A673 (cell line): ENCODE measurements at regions not wholly inside any gene's neighbourhood (a gene's known extent, or its start where the extent isn't known, plus 50 kb on each side); places are given as distances from the start of the nearest gene placed in this dataset.

Source experiments
- BruUV-seq: library from RNA; stranded (reverse); fragments of 400-500 nt; replicated peaks from 2 replicates; lab custom pipeline; 2021; lab: Mats Ljungman, UMichigan
- CTCF ChIA-PET: fragments of 300-600 bp; sonication (Branson Sonifier 250); formaldehyde crosslinking; loops from one replicate; lab custom pipeline; 2022; ENCODE audit warnings: antibody characterized with exemption; lab: Charles Lee
- POLR2A ChIA-PET: fragments of 300-600 bp; sonication (Branson Sonifier 250); formaldehyde crosslinking; loops from one replicate; lab custom pipeline; 2022; ENCODE audit warnings: antibody characterized with exemption; ENCODE audit not compliant: low non-redundant PET; lab: Charles Lee
- DNase-seq: peaks from one replicate; pipeline ENCODE4 v3.0.0-alpha.2; 2015; ENCODE audit warnings: low spot score
- H3K27ac ChIP-seq: fragments of 200-600 bp; sonication (generic); 2 replicates; pipeline ENCODE4 v1.5.1; 2016; ENCODE audit warnings: mixed run types, low read depth, mild to moderate bottlenecking, mixed read lengths, antibody characterized with exemption, low read length; ENCODE audit not compliant: poor library complexity, severe bottlenecking
- H3K27me3 ChIP-seq: fragments of 200-600 bp; sonication (generic); replicated peaks from 2 replicates; pipeline ENCODE4 v1.6.1; 2017; ENCODE audit warnings: mixed run types, low read depth, mild to moderate bottlenecking, mixed read lengths, antibody characterized with exemption, low read length; ENCODE audit not compliant: insufficient read depth, poor library complexity
- H3K36me3 ChIP-seq: fragments of 200-600 bp; sonication (generic); 2 replicates; pipeline ENCODE4 v1.6.1; 2016; ENCODE audit warnings: mixed run types, mild to moderate bottlenecking, mixed read lengths, antibody characterized with exemption, low read length; ENCODE audit not compliant: insufficient read depth, poor library complexity, severe bottlenecking
- H3K4me1 ChIP-seq: fragments of 200-600 bp; sonication (generic); 2 replicates; pipeline ENCODE4 v1.6.1; 2017; ENCODE audit warnings: mixed run types, mild to moderate bottlenecking, mixed read lengths, antibody characterized with exemption, low read length; ENCODE audit not compliant: insufficient read depth, poor library complexity, severe bottlenecking
- H3K4me3 ChIP-seq: fragments of 200-600 bp; sonication (generic); 2 replicates; pipeline ENCODE4 v1.5.1; 2016; ENCODE audit warnings: low read depth, mixed run types, mild to moderate bottlenecking, mixed read lengths, low read length; ENCODE audit not compliant: poor library complexity, severe bottlenecking
- H3K9me3 ChIP-seq: fragments of 200-600 bp; sonication (generic); 2 replicates; pipeline ENCODE4 v1.6.1; 2016; ENCODE audit warnings: mixed run types, low read depth, mild to moderate bottlenecking, mixed read lengths, antibody characterized with exemption, low read length; ENCODE audit not compliant: poor library complexity, severe bottlenecking
- CTCF ChIP-seq: fragments of 300-800, 200-600 bp; sonication (generic); conservative IDR thresholded peaks from 2 replicates; pipeline ENCODE4 v1.5.1; 2017; ENCODE audit warnings: low read depth, mild to moderate bottlenecking, antibody characterized with exemption, low read length, moderate library complexity, mixed read lengths
- EZH2 ChIP-seq: fragments of 200-600 bp; sonication (generic); IDR thresholded peaks from 2 replicates; pipeline ENCODE4 v1.6.1; 2017; ENCODE audit warnings: borderline replicate concordance, low read depth, mild to moderate bottlenecking, mixed read lengths, antibody characterized with exemption, low read length; ENCODE audit not compliant: poor library complexity, severe bottlenecking
- intact Hi-C: fragments of 100-400 bp; cut with micrococcal nuclease; formaldehyde crosslinking; loops from one replicate; pipeline ENCODE4 v1.10.0; 2022; ENCODE audit not compliant: unreplicated experiment

GRCh38 chr10:55305285-55305684 is 504.3 kb upstream of the PCDH15 start:
- TF ChIP-seq EZH2 (no peak), CTCF (no peak)
- no TSS peak for BruUV-seq
- Histone ChIP-seq H3K4me1 (no peaks in the 10 kb centered on the region), H3K4me3 (no peak overlapping the region), H3K27ac (no peak overlapping the region), H3K36me3 (no peaks in the 10 kb centered on the region), H3K9me3 (peaks cover 6% of the 10 kb centered on the region), H3K27me3 (no peaks in the 10 kb centered on the region)
- intact Hi-C loops, result no loop called here
- ChIA-PET POLR2A (no interaction called here), CTCF (no interaction called here)
- DNase-seq, result no peak

- no peaks in the 10 kb centered on the region for H3K4me1 ChIP-seq
- no TSS peak for BruUV-seq
- intact Hi-C loops, result no loop called here
- no peaks in the 10 kb centered on the region for H3K27me3 ChIP-seq
- no peak overlapping the region for H3K4me3 ChIP-seq
- ChIA-PET POLR2A (no interaction called here), CTCF (no interaction called here)
- no peaks in the 10 kb centered on the region for H3K36me3 ChIP-seq
- peaks cover 13% of the 10 kb centered on the region for H3K9me3 ChIP-seq
- TF ChIP-seq EZH2, result no peak
- no peak for TF ChIP-seq CTCF
- no peak overlapping the region for H3K27ac ChIP-seq
- DNase-seq, result no peak
These were observed 486.3 kb upstream of the PCDH15 start for GRCh38 chr10:55287346-55287745.

- no peak overlapping the region for H3K27ac ChIP-seq
- TF ChIP-seq EZH2, result no peak
- TF ChIP-seq CTCF, result no peak
- no peaks in the 10 kb centered on the region for H3K36me3 ChIP-seq
- ChIA-PET CTCF (no interaction called here), POLR2A (no interaction called here)
- DNase-seq, result no peak
- H3K27me3 ChIP-seq, result no peaks in the 10 kb centered on the region
- H3K9me3 ChIP-seq, result peaks cover 14% of the 10 kb centered on the region
- no TSS peak for BruUV-seq
- intact Hi-C loops, result no loop called here
- no peaks in the 10 kb centered on the region for H3K4me1 ChIP-seq
- no peak overlapping the region for H3K4me3 ChIP-seq
These were observed 482.0 kb upstream of the PCDH15 start for GRCh38 chr10:55283031-55283430.
